OCI-LY1 (cell line): ENCODE measurements at regions not wholly inside any gene's neighbourhood (a gene's known extent, or its start where the extent isn't known, plus 50 kb on each side); places are given as distances from the start of the nearest gene placed in this dataset.

Source experiments
- H2AFZ ChIP-seq: fragments of 200-600 bp; sonication (generic), shearing (Covaris generic); 2 replicates; pipeline ENCODE4 v1.6.0; 2014; ENCODE audit warnings: antibody characterized with exemption, mild to moderate bottlenecking, low read length
- H3F3A ChIP-seq: fragments of 200-600 bp; sonication (generic), shearing (Covaris generic); 2 replicates; pipeline ENCODE4 v1.6.0; 2014; ENCODE audit warnings: mild to moderate bottlenecking, antibody characterized with exemption, low read length, moderate library complexity; ENCODE audit not compliant: insufficient read depth
- H3K27ac ChIP-seq: fragments of 200-600 bp; sonication (generic); 2 replicates; pipeline ENCODE4 v1.5.1; 2014; ENCODE audit warnings: low read length, mixed run types, mild to moderate bottlenecking, low read depth; ENCODE audit not compliant: poor library complexity, severe bottlenecking
- H3K27me3 ChIP-seq: fragments of 200-600 bp; sonication (generic); 2 replicates; pipeline ENCODE4 v1.6.0; 2014; ENCODE audit warnings: antibody characterized with exemption, mild to moderate bottlenecking, low read length, moderate library complexity; ENCODE audit not compliant: insufficient read depth
- H3K36me3 ChIP-seq: fragments of 200-600 bp; sonication (generic); 2 replicates; pipeline ENCODE4 v1.6.1; 2014; ENCODE audit warnings: mild to moderate bottlenecking, antibody characterized with exemption, low read length, moderate library complexity, mixed read lengths; ENCODE audit not compliant: insufficient read depth
- H3K4me1 ChIP-seq: fragments of 200-600 bp; sonication (generic); 2 replicates; pipeline ENCODE4 v1.5.1; 2014; ENCODE audit warnings: mild to moderate bottlenecking, low read length, moderate library complexity; ENCODE audit not compliant: insufficient read depth, severe bottlenecking
- H3K4me2 ChIP-seq: fragments of 200-600 bp; sonication (generic), shearing (Covaris generic); 2 replicates; pipeline ENCODE4 v1.6.1; 2014; ENCODE audit warnings: low read length
- H3K4me3 ChIP-seq: fragments of 200-600 bp; sonication (generic); 2 replicates; pipeline ENCODE4 v1.5.1; 2014; ENCODE audit warnings: low read length, low read depth, mild to moderate bottlenecking, mixed read lengths; ENCODE audit not compliant: poor library complexity, severe bottlenecking
- H3K79me2 ChIP-seq: fragments of 200-600 bp; shearing (Covaris generic); 2 replicates; pipeline ENCODE4 v1.6.1; 2016; ENCODE audit warnings: mixed run types, low read length, mixed read lengths; ENCODE audit not compliant: insufficient read depth
- H3K9ac ChIP-seq: fragments of 200-600 bp; sonication (generic), shearing (Covaris generic); 2 replicates; pipeline ENCODE4 v1.6.1; 2014; ENCODE audit warnings: mild to moderate bottlenecking, low read length, mixed read lengths
- H3K9me2 ChIP-seq: fragments of 200-600 bp; sonication (generic), shearing (Covaris generic); 2 replicates; pipeline ENCODE4 v1.6.1; 2014; ENCODE audit warnings: low read depth, mild to moderate bottlenecking, low read length, mixed read lengths
- H3K9me3 ChIP-seq: fragments of 200-600 bp; shearing (Covaris generic); 2 replicates; pipeline ENCODE4 v1.6.1; 2014; ENCODE audit warnings: low read length, mixed read lengths
- H4K20me1 ChIP-seq: fragments of 200-600 bp; sonication (generic), shearing (Covaris generic); 2 replicates; pipeline ENCODE4 v1.6.0; 2016; ENCODE audit warnings: mild to moderate bottlenecking, low read length; ENCODE audit not compliant: insufficient read depth
- CTCF ChIP-seq: fragments of 200-600 bp; sonication (generic), shearing (Covaris generic); IDR thresholded peaks from 2 replicates; pipeline ENCODE4 v1.5.1; 2017; ENCODE audit warnings: mild to moderate bottlenecking, antibody characterized with exemption, low read length, moderate library complexity, mixed read lengths
- EZH2 ChIP-seq: fragments of 200-600 bp; sonication (generic), shearing (Covaris generic); IDR thresholded peaks from 2 replicates; pipeline ENCODE4 v1.8.0; 2017; ENCODE audit warnings: borderline replicate concordance, mixed run types, mild to moderate bottlenecking, antibody characterized with exemption, low read length, moderate library complexity, mixed read lengths

GRCh38 chr11:23732026-23732425 is 764.8 kb upstream of the LUZP2 start:
- no peak overlapping the region for H3K4me2 ChIP-seq

DNA sequence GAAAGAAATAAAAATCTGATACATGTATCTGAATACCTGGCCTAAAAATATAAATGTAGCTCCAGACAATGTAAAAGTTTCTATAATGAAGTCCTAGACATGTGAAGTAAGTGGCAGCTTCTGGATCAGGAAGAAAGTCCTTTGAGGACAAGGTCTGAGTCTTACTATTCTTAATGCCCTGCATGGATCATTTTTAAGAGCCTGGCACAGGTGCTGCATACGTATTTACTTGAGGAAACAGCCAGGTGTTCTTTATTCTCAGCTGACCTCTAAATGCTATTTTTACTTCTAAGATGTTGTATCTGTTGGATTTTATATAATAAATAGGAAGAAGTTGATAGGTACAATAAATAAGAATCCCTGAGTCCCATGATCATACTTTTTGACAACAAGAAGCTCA is 750.0 kb upstream of the LUZP2 start:
- Histone ChIP-seq H3K79me2 (no peaks in the 10 kb centered on the region), H3F3A (no peaks in the 10 kb centered on the region), H3K9me2 (no peaks in the 10 kb centered on the region), H2AFZ (no peak overlapping the region), H4K20me1 (no peaks in the 10 kb centered on the region), H3K27ac (no peak overlapping the region), H3K27me3 (no peaks in the 10 kb centered on the region), H3K4me2 (no peak overlapping the region), H3K4me3 (no peak overlapping the region), H3K9ac (no peak overlapping the region), H3K36me3 (no peaks in the 10 kb centered on the region), H3K4me1 (no peaks in the 10 kb centered on the region), H3K9me3 (no peaks in the 10 kb centered on the region)
- TF ChIP-seq CTCF, result no peak
- TF ChIP-seq EZH2, result no peak

More at GRCh38 chr11:23732026-23732425, 764.8 kb upstream of the LUZP2 start:
- Histone ChIP-seq H3K9me2 (no peaks in the 10 kb centered on the region), H2AFZ (no peak overlapping the region), H3K27me3 (no peaks in the 10 kb centered on the region), H3K9ac (no peak overlapping the region), H3K36me3 (no peaks in the 10 kb centered on the region), H3K4me1 (no peaks in the 10 kb centered on the region), H3F3A (no peaks in the 10 kb centered on the region), H3K27ac (no peak overlapping the region), H3K9me3 (no peaks in the 10 kb centered on the region), H4K20me1 (no peaks in the 10 kb centered on the region), H3K79me2 (no peaks in the 10 kb centered on the region), H3K4me3 (no peak overlapping the region)
- TF ChIP-seq CTCF (no peak), EZH2 (no peak)

DNA sequence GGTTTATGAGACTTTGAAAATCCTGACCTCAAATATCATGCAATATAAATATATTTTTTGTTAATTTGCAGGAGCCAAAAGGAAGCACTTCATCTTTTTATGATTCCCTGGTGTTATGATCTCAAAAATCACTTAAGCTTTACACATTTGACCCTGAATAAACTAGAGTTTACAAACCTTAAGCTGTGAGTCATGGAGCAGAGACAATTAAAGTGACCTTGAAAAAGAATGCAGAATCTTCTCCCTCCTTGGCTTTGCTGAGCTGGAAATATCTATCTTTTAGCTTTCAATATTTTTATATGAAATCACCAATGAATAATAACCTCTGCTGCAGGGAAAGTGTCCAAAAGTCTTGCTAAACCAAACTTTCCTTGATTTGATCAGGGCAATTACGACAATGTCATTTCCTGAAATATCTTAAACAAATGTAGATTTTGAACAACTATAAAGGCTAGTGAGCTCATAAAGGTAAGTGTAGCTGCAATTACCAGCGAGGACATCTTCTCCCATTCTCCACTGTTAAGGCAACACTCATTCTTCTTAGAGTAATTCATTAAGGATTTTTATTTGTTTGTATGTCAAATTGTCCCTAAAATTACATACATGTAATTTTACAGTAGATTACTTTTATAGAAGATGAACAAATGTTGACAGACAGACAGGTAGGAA is 747.0 kb upstream of the LUZP2 start:
- Histone ChIP-seq H2AFZ (no peak overlapping the region), H3K9me2 (no peaks in the 10 kb centered on the region)

More for the DNA sequence above, 747.0 kb upstream of the LUZP2 start:
- no peak for TF ChIP-seq EZH2
- no peak for TF ChIP-seq CTCF
- no peak overlapping the region for H3K4me3 ChIP-seq
- no peaks in the 10 kb centered on the region for H3K79me2 ChIP-seq
- H3K27ac ChIP-seq, result no peak overlapping the region
- H3K9me3 ChIP-seq, result no peaks in the 10 kb centered on the region
- H3K27me3 ChIP-seq, result no peaks in the 10 kb centered on the region
- no peak overlapping the region for H3K4me2 ChIP-seq
- H4K20me1 ChIP-seq, result no peaks in the 10 kb centered on the region
- no peaks in the 10 kb centered on the region for H3F3A ChIP-seq
- H3K9ac ChIP-seq, result no peak overlapping the region
- no peaks in the 10 kb centered on the region for H3K36me3 ChIP-seq
- H3K4me1 ChIP-seq, result no peaks in the 10 kb centered on the region
